ENCODE measurements at regions not wholly inside any gene's neighbourhood (a gene's known extent, or its start where the extent isn't known, plus 50 kb on each side); places are given as distances from the start of the nearest gene placed in this dataset.

GRCh38 chr2:105597806-105598803 is 146.6 kb upstream of the NCK2 start:
- no peak for TF ChIP-seq TAF1 (IDR thresholded peaks at IDR 0.05; ENCODE audit: borderline replicate concordance, low read depth, low read length)
- no peak for TF ChIP-seq IRF3 (IDR thresholded peaks at IDR 0.05; ENCODE audit: low read depth, low read length)
- TF ChIP-seq CTCF (IDR thresholded peaks at IDR 0.05): no peak
- TF ChIP-seq EZH2phosphoT487 (IDR thresholded peaks at IDR 0.05; ENCODE audit: borderline replicate concordance, low read depth): no peak
- no peak for TF ChIP-seq FOXM1 (IDR thresholded peaks at IDR 0.05; ENCODE audit: low read depth)
- TF ChIP-seq CHD2 (IDR thresholded peaks at IDR 0.05; ENCODE audit: low read length, partially characterized antibody): no peak
- TF ChIP-seq RFX5 (IDR thresholded peaks at IDR 0.05; ENCODE audit: low read length): no peak
- TF ChIP-seq GATA2 (CRISPR knock-in tag; IDR thresholded peaks at IDR 0.05): no peak
- TF ChIP-seq EP300 (IDR thresholded peaks at IDR 0.05; ENCODE audit: borderline replicate concordance in 1 of 2, low read depth in 1 of 2, low read length in 1 of 2): no peak
- TF ChIP-seq JUND (IDR thresholded peaks at IDR 0.05): no peak
- TF ChIP-seq TCF12 (IDR thresholded peaks at IDR 0.05): no peak
- TF ChIP-seq, protein P1, sequence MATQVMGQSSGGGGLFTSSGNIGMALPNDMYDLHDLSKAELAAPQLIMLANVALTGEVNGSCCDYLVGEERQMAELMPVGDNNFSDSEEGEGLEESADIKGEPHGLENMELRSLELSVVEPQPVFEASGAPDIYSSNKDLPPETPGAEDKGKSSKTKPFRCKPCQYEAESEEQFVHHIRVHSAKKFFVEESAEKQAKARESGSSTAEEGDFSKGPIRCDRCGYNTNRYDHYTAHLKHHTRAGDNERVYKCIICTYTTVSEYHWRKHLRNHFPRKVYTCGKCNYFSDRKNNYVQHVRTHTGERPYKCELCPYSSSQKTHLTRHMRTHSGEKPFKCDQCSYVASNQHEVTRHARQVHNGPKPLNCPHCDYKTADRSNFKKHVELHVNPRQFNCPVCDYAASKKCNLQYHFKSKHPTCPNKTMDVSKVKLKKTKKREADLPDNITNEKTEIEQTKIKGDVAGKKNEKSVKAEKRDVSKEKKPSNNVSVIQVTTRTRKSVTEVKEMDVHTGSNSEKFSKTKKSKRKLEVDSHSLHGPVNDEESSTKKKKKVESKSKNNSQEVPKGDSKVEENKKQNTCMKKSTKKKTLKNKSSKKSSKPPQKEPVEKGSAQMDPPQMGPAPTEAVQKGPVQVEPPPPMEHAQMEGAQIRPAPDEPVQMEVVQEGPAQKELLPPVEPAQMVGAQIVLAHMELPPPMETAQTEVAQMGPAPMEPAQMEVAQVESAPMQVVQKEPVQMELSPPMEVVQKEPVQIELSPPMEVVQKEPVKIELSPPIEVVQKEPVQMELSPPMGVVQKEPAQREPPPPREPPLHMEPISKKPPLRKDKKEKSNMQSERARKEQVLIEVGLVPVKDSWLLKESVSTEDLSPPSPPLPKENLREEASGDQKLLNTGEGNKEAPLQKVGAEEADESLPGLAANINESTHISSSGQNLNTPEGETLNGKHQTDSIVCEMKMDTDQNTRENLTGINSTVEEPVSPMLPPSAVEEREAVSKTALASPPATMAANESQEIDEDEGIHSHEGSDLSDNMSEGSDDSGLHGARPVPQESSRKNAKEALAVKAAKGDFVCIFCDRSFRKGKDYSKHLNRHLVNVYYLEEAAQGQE (IDR thresholded peaks at IDR 0.05; ENCODE audit: low read depth, low read length): no peak
- TF ChIP-seq GABPA (IDR thresholded peaks at IDR 0.05; ENCODE audit: low read depth): no peak

All from SK-N-SH (cell line).